ENCODE measurements at regions not wholly inside any gene's neighbourhood (a gene's known extent, or its start where the extent isn't known, plus 50 kb on each side); places are given as distances from the start of the nearest gene placed in this dataset.

- no peaks in the 10 kb centered on the region for H3K79me2 ChIP-seq (ENCODE audit: low read depth)
- H3K9me3 ChIP-seq (ENCODE audit: low read depth): no peaks in the 10 kb centered on the region
- no peaks in the 10 kb centered on the region for H3K9me3 Mint-ChIP-seq
- no peaks in the 10 kb centered on the region for H3K4me1 ChIP-seq
- H3K27me3 ChIP-seq: no peaks in the 10 kb centered on the region
- no peaks in the 10 kb centered on the region for H3K36me3 Mint-ChIP-seq
- H3K27me3 Mint-ChIP-seq (ENCODE audit: insufficient read depth, low read depth): peaks cover 10% of the 10 kb centered on the region
- no peak overlapping the region for H3K27ac Mint-ChIP-seq
- H3K4me3 ChIP-seq: no peak overlapping the region
- peaks cover 14% of the 10 kb centered on the region for H3K4me1 Mint-ChIP-seq
- no peak for TF ChIP-seq EZH2 (IDR thresholded peaks at IDR 0.05)
- no peak for TF ChIP-seq CTCF (IDR thresholded peaks at IDR 0.05)
- TF ChIP-seq EZH2phosphoT487 (IDR thresholded peaks at IDR 0.05): no peak
- H3K4me2 ChIP-seq: no peak overlapping the region
- no peak overlapping the region for H3K9ac ChIP-seq
- no peak overlapping the region for H3K4me3 Mint-ChIP-seq
- no peaks in the 10 kb centered on the region for H3K36me3 ChIP-seq
- no peaks in the 10 kb centered on the region for H4K20me1 ChIP-seq (ENCODE audit: low read depth)
- no peak overlapping the region for H2AFZ ChIP-seq (replicated peaks)
- DNase-seq (ENCODE audit: low spot score): no peak
- H3F3A ChIP-seq (ENCODE audit: low read depth): no peaks in the 10 kb centered on the region
- H3K27ac ChIP-seq: no peak overlapping the region
These were observed 109.5 kb upstream of the TMC3 start for GRCh38 chr15:81483496-81483895.

DNA sequence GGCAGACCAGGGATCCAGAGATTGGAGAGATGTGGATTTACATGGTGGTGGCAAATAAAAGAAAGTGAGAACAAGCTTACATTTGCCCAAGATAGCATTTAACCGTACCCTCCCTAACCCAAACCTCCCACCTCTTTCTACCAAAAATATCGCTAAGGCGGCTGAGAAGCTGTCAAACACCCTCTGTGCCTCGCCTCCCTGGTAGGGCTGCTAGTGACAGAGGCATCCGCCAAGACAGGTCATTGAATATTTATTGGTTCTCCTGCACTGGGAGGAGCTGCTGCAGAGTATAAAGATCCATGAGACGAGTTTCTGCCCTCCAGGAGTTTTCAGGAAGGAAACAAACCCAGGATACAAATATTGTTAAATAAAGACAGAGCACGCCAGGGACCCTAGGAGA, 107.3 kb upstream of the TMC3 start:
- Mint-ChIP-seq H3K36me3 (no peaks in the 10 kb centered on the region), H3K4me1 (peaks cover 14% of the 10 kb centered on the region), H3K4me3 (no peak overlapping the region), H3K9me3 (no peaks in the 10 kb centered on the region), H3K27me3 (ENCODE audit: insufficient read depth, low read depth) (peaks cover 10% of the 10 kb centered on the region), H3K27ac (no peak overlapping the region)
- H3K4me3 ChIP-seq: no peak overlapping the region
- H3K27me3 ChIP-seq: no peaks in the 10 kb centered on the region
- no peaks in the 10 kb centered on the region for H3K79me2 ChIP-seq (ENCODE audit: low read depth)
- H3K9ac ChIP-seq: no peak overlapping the region
- H4K20me1 ChIP-seq (ENCODE audit: low read depth): no peaks in the 10 kb centered on the region
- no peaks in the 10 kb centered on the region for H3K9me3 ChIP-seq (ENCODE audit: low read depth)
- no peaks in the 10 kb centered on the region for H3F3A ChIP-seq (ENCODE audit: low read depth)
- H2AFZ ChIP-seq (replicated peaks): no peak overlapping the region
- H3K27ac ChIP-seq: no peak overlapping the region
- no peaks in the 10 kb centered on the region for H3K36me3 ChIP-seq
- no peaks in the 10 kb centered on the region for H3K4me1 ChIP-seq
- no peak overlapping the region for H3K4me2 ChIP-seq
- no peak for DNase-seq (ENCODE audit: low spot score)
- no peak for TF ChIP-seq CTCF (IDR thresholded peaks at IDR 0.05)
- no peak for TF ChIP-seq EZH2phosphoT487 (IDR thresholded peaks at IDR 0.05)
- TF ChIP-seq EZH2 (IDR thresholded peaks at IDR 0.05): no peak

- Mint-ChIP-seq H3K27me3 (ENCODE audit: insufficient read depth, low read depth) (peaks cover 10% of the 10 kb centered on the region), H3K4me3 (peak overlapping the region; percentile 8), H3K27ac (no peak overlapping the region), H3K4me1 (peaks cover 14% of the 10 kb centered on the region), H3K9me3 (no peaks in the 10 kb centered on the region), H3K36me3 (no peaks in the 10 kb centered on the region)
- H4K20me1 ChIP-seq (ENCODE audit: low read depth): no peaks in the 10 kb centered on the region
- TF ChIP-seq EZH2 (IDR thresholded peaks at IDR 0.05) (no peak), CTCF (IDR thresholded peaks at IDR 0.05) (peak; percentile 91)
- H3K27me3 ChIP-seq: no peaks in the 10 kb centered on the region
- no peaks in the 10 kb centered on the region for H3F3A ChIP-seq (ENCODE audit: low read depth)
- no peaks in the 10 kb centered on the region for H3K36me3 ChIP-seq
- DNase-seq (ENCODE audit: low spot score): peak; percentile 77
- H2AFZ ChIP-seq (replicated peaks): peak overlapping the region; percentile 86
- H3K4me2 ChIP-seq: peak overlapping the region; percentile 53
- H3K27ac ChIP-seq: no peak overlapping the region
- H3K4me3 ChIP-seq: no peak overlapping the region
- no peaks in the 10 kb centered on the region for H3K79me2 ChIP-seq (ENCODE audit: low read depth)
- H3K9ac ChIP-seq: no peak overlapping the region
- H3K4me1 ChIP-seq: no peaks in the 10 kb centered on the region
- no peaks in the 10 kb centered on the region for H3K9me3 ChIP-seq (ENCODE audit: low read depth)
These were observed 106.6 kb upstream of the TMC3 start for GRCh38 chr15:81480645-81481053.

DNA sequence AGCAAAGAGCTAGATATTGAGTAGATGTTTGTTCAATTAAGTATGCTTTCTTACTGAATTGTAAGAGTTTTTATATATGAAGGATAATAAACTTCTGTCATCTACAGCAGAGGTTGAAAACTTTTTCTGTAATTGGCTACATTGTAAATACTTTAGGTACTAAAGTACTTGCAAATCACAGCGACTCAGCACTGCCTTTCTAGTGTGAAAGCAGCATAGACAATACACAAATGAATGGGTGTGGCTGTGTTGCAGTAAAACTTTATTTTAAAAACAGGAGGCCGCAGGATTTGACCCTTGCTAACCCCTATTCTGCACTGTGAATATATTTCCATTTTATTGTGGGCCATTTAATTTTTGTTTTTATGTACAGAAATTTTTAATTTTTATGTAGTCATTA, 104.3 kb upstream of the TMC3 start:
- peaks cover 8% of the 10 kb centered on the region for H3K27me3 Mint-ChIP-seq (ENCODE audit: insufficient read depth, low read depth)
- H3K36me3 Mint-ChIP-seq: no peaks in the 10 kb centered on the region
- no peak for DNase-seq (ENCODE audit: low spot score)
- no peaks in the 10 kb centered on the region for H4K20me1 ChIP-seq (ENCODE audit: low read depth)
- no peak overlapping the region for H3K27ac Mint-ChIP-seq
- no peak overlapping the region for H3K4me3 Mint-ChIP-seq
- H3K4me1 Mint-ChIP-seq: peaks cover 14% of the 10 kb centered on the region
- H3K27me3 ChIP-seq: no peaks in the 10 kb centered on the region
- H3K4me2 ChIP-seq: no peak overlapping the region
- no peaks in the 10 kb centered on the region for H3K4me1 ChIP-seq
- H3K36me3 ChIP-seq: no peaks in the 10 kb centered on the region
- H3K9me3 ChIP-seq (ENCODE audit: low read depth): no peaks in the 10 kb centered on the region
- no peak overlapping the region for H3K4me3 ChIP-seq
- TF ChIP-seq EZH2phosphoT487 (IDR thresholded peaks at IDR 0.05) (no peak), EZH2 (IDR thresholded peaks at IDR 0.05) (no peak), CTCF (IDR thresholded peaks at IDR 0.05) (no peak)
- no peaks in the 10 kb centered on the region for H3K9me3 Mint-ChIP-seq
- H3K9ac ChIP-seq: no peak overlapping the region
- no peak overlapping the region for H2AFZ ChIP-seq (replicated peaks)
- no peaks in the 10 kb centered on the region for H3K79me2 ChIP-seq (ENCODE audit: low read depth)
- H3K27ac ChIP-seq: no peak overlapping the region
- no peaks in the 10 kb centered on the region for H3F3A ChIP-seq (ENCODE audit: low read depth)

All from neural progenitor cell (in vitro differentiated cells).